NCI-H2029 (cell line): ENCODE measurements at regions not wholly inside any gene's neighbourhood (a gene's known extent, or its start where the extent isn't known, plus 50 kb on each side); places are given as distances from the start of the nearest gene placed in this dataset.

Experiments
- DNase-seq: peaks from one replicate; lab custom pipeline; 2025; lab: John Stamatoyannopoulos, UW

DNA sequence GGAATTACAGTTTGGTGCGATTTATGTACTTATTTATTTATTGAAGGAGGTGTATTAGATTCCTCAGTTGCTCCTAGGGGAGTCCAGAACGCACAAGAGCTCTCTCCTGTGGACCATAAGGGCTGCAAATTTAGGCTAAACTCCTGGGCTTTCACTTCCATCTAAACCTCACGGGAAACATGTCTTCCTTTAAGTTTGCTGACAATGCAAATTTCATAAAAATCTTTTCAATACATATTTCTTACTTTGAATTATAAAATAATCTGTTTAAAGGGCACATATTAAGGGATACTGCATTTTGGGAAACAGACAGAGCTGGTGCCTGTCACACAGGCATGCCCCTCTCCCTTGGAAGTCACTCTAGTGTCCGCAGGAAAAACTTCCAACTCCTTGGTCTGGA lies 438.0 kb upstream of the CPEB2 start:
- no peak for DNase-seq

- DNase-seq: no peak
These were observed 435.8 kb upstream of the CPEB2 start for GRCh38 chr4:14566518-14566917.

DNA sequence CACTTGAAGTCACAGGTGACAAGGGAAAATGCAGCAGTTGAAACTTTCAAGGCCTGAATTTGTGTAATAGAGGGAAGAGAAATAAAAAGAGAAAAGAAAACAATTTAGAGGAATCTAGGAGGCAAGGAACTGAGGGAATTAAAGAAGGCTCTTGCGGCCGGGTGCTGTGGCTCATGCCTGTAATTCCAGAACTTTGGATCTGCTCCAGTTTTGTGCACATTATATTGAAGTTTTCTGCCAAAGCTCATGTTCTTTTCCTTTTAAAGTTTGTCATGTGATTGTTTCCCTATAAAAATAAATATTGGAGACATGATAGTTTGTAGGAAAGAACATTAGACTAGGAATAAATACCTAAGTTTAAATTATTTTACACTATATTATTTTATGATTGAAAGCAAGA lies 433.9 kb upstream of the CPEB2 start:
- DNase-seq: no peak

GRCh38 chr4:14575289-14575688 lies 427.0 kb upstream of the CPEB2 start:
- DNase-seq: no peak

- no peak for DNase-seq
These were observed 426.4 kb upstream of the CPEB2 start for GRCh38 chr4:14575919-14576318.

- no peak for DNase-seq
These were observed 422.2 kb upstream of the CPEB2 start for GRCh38 chr4:14580061-14580460.

GRCh38 chr4:14581741-14582140 lies 420.5 kb upstream of the CPEB2 start:
- no peak for DNase-seq

DNA sequence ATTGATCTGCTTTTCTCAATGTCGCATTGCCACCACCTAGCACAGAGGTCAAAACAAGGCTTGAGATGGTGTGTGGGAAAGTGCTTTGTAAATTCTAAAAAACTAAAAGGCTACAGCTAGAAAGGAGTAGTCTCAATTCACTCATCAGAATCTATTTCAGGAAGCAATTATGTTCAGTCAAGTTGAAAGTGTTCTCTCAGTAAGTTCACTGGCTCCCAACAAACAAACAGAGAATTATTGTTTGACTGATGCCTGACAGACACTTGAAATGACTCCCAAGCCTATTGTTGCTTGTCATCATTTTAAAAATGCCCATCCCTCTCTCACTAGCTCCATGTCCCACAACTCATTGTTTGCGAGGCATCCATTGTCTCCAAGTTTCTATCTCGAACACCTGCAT lies 419.6 kb upstream of the CPEB2 start:
- DNase-seq: no peak

DNA sequence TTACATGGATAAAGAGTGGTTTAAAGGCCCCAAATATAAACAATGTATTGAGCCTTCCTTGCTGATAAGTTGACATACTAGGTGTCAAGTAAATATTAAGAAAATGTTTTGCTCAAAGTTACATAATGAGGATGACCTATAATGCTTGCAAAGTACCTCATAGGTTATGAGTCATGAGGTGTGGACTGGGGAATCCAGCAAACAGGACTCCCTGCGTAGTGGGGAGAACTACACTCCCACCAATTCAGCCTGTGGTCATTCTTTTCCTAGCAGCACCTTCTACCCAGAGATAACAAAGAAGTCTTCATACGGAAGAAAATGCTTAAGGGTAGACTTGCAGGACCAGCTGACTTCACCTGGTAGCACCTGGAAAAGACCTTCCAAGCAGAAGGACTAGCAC lies 418.9 kb upstream of the CPEB2 start:
- no peak for DNase-seq

DNA sequence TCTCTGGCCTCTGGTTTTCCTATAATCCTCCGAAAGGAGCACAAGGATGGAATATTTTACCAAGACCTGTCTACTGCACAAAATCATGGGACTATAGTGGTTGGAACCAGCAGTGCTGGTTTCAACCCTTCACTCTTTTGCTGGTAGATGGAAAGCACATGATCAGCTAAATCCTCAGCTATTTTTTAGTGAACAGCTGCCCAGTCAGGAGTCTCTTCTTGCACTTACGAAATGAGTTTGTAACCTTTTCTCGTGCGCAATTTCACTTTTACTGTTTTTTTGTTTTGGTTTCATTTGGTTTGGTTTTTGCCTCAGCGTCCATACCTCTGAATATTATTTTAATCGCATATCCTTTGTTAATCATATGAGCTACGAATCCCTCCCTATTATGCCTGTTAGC lies 418.5 kb upstream of the CPEB2 start:
- DNase-seq: no peak

GRCh38 chr4:14592950-14593349 lies 409.3 kb upstream of the CPEB2 start:
- DNase-seq: no peak

GRCh38 chr4:14596028-14596427 lies 406.3 kb upstream of the CPEB2 start:
- no peak for DNase-seq

DNA sequence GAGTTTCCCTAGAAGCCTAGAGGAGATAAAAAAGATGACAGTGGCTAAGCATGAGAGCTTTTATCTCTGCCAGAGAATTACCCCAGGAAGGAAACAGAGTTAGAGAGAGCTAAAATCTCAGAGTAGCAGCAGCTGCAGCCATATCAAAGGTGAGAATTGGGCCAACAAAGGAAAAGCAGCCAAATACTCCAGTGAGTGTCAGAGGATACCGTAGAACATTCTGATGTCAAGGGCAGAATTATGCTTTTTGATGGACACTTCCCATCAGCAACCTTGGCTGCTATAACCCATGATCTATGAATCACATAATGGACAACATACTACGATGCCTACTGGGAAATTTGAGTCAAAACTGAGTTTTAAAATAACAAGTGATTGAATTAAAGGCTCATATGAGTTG lies 405.8 kb upstream of the CPEB2 start:
- no peak for DNase-seq

DNA sequence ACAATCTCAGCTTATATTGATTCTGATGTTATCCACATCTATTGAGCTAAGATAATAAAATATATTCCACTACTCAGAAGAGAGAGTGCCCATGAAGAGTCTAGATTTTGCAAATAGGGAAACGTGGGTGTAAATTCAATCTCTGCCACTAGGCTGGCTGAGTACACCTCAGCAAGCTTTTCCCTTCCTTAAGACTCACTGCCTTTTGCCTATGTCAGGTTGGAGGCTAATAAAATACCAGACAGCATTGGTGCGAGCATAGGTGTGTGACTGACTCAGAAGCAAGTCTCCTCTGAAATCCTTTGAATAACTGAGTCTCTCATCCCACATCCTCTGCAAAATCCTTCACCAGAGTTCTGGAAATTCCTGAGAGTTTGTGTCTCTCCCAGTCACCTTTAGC lies 405.4 kb upstream of the CPEB2 start:
- no peak for DNase-seq

DNA sequence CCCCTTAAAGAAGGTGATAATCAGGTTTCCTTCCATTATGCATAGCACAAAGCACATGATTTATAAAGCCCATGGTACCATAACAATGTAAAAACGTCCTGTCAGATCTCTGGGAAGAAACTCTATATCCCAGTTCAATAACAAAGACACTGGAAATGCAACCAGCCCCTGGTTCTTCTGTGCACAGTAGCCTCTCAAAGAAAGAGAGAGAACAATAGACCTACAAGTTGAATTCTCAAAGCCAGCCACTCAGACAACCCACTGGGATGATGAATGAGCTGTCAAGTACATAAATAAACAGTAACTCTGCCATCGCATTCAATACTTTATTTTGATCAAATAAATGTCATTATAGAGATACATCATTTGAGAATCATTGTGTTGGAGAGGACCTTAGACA lies 400.1 kb upstream of the CPEB2 start:
- no peak for DNase-seq

- DNase-seq: no peak
These were observed 395.3 kb upstream of the CPEB2 start for GRCh38 chr4:14607001-14607400.

DNA sequence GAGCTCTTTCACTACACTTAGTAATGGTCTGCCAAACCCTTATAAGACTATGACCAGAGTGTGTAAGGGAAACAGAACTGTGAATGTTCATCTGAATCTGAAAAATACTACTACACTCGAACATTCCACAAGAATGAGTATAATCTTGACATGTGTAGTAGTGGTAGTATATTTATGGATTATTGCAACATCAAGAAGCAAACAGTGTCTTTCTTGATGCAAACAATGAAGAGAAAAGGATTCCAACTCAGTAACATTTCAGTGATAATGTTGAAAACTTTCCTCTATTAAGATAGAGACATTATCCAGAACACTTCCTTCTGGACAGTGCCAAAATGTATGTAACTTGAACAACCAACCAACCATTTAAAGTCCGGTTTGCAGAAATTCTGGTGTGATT lies 394.7 kb upstream of the CPEB2 start:
- no peak for DNase-seq

DNA sequence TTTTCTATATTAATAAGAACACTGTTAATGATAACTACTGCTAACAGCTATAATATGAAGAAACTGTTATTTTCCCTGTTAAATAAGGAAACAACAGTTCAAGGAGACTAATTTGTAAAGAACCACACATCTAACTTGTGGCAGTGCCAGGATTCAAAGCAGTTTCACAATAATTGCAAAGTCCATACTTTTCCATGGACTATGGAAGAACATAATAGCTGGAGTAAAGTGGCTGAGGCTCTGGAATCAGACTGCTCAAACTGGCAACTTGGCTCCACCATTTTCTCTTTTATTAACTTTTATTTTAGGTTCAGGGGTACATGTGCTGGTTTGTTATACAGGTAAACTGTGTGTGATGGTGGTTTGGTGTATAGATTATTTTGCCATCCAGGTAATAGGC lies 393.7 kb upstream of the CPEB2 start:
- no peak for DNase-seq

DNA sequence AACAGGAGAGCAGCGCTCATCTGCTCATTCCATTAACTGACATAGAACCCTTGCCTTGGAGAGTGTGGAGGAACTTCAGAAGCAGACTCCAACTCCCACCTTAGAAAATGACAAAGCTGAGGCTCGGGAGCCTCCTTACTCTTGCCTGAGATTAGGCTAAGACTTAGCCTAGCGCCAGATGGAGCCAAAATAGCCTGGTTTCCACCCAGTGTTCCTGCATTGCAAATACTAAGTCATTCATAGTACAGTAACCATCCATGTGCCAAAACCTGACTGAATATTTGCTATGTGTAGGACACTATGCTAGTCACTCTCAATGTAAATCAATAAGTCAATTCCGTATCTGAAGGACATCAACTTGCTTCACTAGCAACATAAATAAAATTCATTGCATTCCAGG lies 387.4 kb upstream of the CPEB2 start:
- no peak for DNase-seq

- DNase-seq: no peak
These were observed 386.6 kb upstream of the CPEB2 start for GRCh38 chr4:14615671-14616070.

- DNase-seq: no peak
These were observed 381.6 kb upstream of the CPEB2 start for GRCh38 chr4:14620567-14621141.

DNA sequence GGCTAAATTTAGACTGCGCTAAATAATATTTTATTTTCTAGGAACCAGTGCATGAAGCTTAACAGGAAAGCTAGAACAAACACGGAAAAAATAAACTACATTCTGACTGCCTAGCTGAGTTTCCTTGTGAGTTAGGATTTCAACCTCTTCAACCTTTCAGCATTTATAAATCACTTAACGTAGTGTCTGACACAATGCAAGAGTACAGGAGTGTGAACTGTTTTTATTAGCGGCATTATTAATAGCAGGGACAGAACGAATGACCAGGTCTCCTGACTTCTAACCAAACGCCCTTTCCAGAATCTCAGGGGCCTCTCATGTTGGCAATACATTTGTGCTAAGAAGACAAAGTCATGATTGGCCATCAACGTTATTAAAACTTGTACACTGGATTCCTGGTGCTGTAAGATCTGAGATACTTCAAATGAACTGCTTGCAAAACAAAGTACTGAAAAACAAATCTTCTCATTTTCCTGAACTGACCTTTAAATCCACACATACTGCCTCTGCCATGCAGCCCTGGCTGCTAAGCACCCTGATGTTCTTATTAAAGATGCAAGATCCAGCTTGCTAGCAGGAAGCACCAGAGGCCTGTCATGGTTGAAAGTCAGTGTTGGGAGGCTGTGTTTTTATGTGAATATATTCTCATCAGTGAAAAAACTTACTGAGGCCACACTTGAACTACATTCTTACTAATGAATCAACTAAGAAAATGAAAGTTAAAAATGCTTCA lies 380.4 kb upstream of the CPEB2 start:
- no peak for DNase-seq

DNA sequence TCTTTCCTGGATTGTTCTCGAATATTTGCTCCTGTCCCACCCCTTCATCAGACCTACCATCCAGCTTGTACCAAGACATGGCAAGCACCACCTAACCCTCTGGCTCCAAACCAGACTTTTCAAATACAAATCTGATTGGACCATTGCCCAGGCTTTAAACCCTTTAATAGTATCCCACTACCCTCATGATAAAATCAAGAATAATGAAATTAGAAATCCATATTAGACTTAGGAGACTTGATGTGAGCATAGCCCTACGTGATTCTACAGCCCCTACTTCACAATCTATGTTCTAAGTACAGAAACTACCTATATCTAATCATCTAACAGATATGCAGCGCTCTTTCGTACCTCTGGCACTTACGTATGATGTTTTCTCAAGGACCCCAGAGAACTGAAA lies 375.2 kb upstream of the CPEB2 start:
- DNase-seq: no peak

GRCh38 chr4:14631806-14632440 lies 370.4 kb upstream of the CPEB2 start:
- no peak for DNase-seq
